HPDE6-E6E7 (cell line): ENCODE measurements at regions not wholly inside any gene's neighbourhood (a gene's known extent, or its start where the extent isn't known, plus 50 kb on each side); places are given as distances from the start of the nearest gene placed in this dataset.

Experiments
- DNase-seq: peaks from one replicate; pipeline ENCODE4 v3.0.0; 2011; ENCODE audit warnings: missing footprints; ENCODE audit errors: extremely low spot score

- DNase-seq = no peak
Observed at GRCh38 chr4:167475951-167476350, 241.7 kb upstream of the SPOCK3 start.

- no peak for DNase-seq
Observed at GRCh38 chr4:167492007-167492406, 257.7 kb upstream of the SPOCK3 start.

- DNase-seq = peak; percentile 38
Observed at GRCh38 chr4:167509551-167509950, 275.3 kb upstream of the SPOCK3 start.

GRCh38 chr4:167524091-167524490 is 289.8 kb upstream of the SPOCK3 start:
- no peak for DNase-seq

- DNase-seq = no peak
Observed at GRCh38 chr4:167537761-167538160, 303.5 kb upstream of the SPOCK3 start.

- DNase-seq = no peak
Observed at GRCh38 chr4:167541286-167541685, 307.0 kb upstream of the SPOCK3 start.

- DNase-seq = no peak
Observed at GRCh38 chr4:167544391-167544790, 310.1 kb upstream of the SPOCK3 start.

- DNase-seq = no peak
Observed at GRCh38 chr4:167550021-167550420, 315.7 kb upstream of the SPOCK3 start.

- DNase-seq = no peak
Observed at GRCh38 chr4:167555338-167556022, 321.2 kb upstream of the SPOCK3 start.

GRCh38 chr4:167578906-167579305 is 344.6 kb upstream of the SPOCK3 start:
- no peak for DNase-seq

- DNase-seq = no peak
Observed at GRCh38 chr4:167581449-167581965, 347.2 kb upstream of the SPOCK3 start.

- peak; percentile 4 for DNase-seq
Observed at GRCh38 chr4:167587361-167587760, 353.1 kb upstream of the SPOCK3 start.

GRCh38 chr4:167595898-167596297 is 361.6 kb upstream of the SPOCK3 start:
- no peak for DNase-seq

- peak; percentile 8 for DNase-seq
Observed at GRCh38 chr4:167602157-167602556, 367.9 kb upstream of the SPOCK3 start.

GRCh38 chr4:167606551-167606950 is 372.3 kb upstream of the SPOCK3 start:
- DNase-seq = no peak

- DNase-seq = no peak
Observed at GRCh38 chr4:167613381-167613780, 379.1 kb upstream of the SPOCK3 start.

GRCh38 chr4:167614866-167615265 is 380.6 kb upstream of the SPOCK3 start:
- DNase-seq = no peak

- DNase-seq = no peak
Observed at GRCh38 chr4:167616476-167616875, 382.2 kb upstream of the SPOCK3 start.

GRCh38 chr4:167622481-167623240 is 388.4 kb upstream of the SPOCK3 start:
- DNase-seq = peak; percentile 46

GRCh38 chr4:167623241-167623572 is 388.9 kb upstream of the SPOCK3 start:
- DNase-seq = no peak

GRCh38 chr4:167629272-167629671 is 395.0 kb upstream of the SPOCK3 start:
- no peak for DNase-seq

- DNase-seq = no peak
Observed at GRCh38 chr4:167642250-167642649, 408.0 kb upstream of the SPOCK3 start.

- no peak for DNase-seq
Observed at GRCh38 chr4:167645358-167645757, 411.1 kb upstream of the SPOCK3 start.
